A673 (cell line): ENCODE measurements at regions not wholly inside any gene's neighbourhood (a gene's known extent, or its start where the extent isn't known, plus 50 kb on each side); places are given as distances from the start of the nearest gene placed in this dataset.
"Not testable (repeated sequence)": the region's sequence is repeated elsewhere in the genome, so short reads cannot be mapped to it uniquely, and the experiment has no call there.

Experiments
- CTCF ChIP-seq: fragments of 300-800, 200-600 bp; sonication (generic); conservative IDR thresholded peaks from 2 replicates; pipeline ENCODE4 v1.5.1; 2017; ENCODE audit warnings: low read depth, mild to moderate bottlenecking, antibody characterized with exemption, low read length, moderate library complexity, mixed read lengths
- EZH2 ChIP-seq: fragments of 200-600 bp; sonication (generic); IDR thresholded peaks from 2 replicates; pipeline ENCODE4 v1.6.1; 2017; ENCODE audit warnings: borderline replicate concordance, low read depth, mild to moderate bottlenecking, mixed read lengths, antibody characterized with exemption, low read length; ENCODE audit not compliant: poor library complexity, severe bottlenecking

DNA sequence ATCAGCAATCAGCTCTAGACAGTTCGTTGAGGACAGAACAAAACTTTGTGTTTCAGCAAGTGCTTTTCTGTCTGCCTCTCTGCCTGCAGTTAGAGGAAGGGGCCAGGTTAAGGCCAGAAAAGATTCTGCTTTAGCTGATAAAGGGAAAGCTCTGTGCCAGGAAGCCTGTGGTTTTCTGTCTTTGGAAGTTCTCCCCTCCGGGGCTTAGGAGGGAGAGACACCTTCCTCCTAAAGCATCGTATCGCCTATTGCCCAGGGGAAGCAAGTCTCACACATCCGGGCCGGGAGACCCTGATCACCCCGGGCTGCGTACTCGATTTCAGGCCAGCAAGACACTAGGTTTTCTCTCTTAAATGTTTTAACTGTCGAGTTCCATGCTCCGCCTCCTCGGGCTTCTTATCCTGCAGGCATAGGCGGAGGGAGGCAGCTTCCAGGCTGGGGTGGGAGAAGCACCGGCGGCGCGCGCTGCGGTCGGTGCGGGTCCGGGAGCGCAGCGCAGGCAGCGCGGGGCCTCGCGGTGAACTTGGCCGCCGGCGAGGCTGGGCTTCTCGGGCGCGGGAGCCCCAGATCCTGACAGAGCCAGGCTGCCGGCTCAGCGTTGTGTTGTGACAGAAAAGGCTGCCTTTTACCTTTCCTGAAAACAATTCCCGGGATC lies 245.4 kb downstream of the BCL2L11 start:
- not testable (repeated sequence) for TF ChIP-seq CTCF, EZH2
